Renal cortex interstitium (tissue), 11 donors: ENCODE measurements at regions not wholly inside any gene's neighbourhood (a gene's known extent, or its start where the extent isn't known, plus 50 kb on each side); places are given as distances from the start of the nearest gene placed in this dataset.
"Not testable (repeated sequence)": the region's sequence is repeated elsewhere in the genome, so short reads cannot be mapped to it uniquely, and the experiment has no call there.

Experiments used
- DNase-seq, 11 donors: peaks; one replicate each; pipeline ENCODE4 v3.0.0-alpha.2; 2013; ENCODE audit warnings: low read depth in 9 of 11, low spot score in 4 of 11; ENCODE audit errors: extremely low read depth in 1 of 11

DNA sequence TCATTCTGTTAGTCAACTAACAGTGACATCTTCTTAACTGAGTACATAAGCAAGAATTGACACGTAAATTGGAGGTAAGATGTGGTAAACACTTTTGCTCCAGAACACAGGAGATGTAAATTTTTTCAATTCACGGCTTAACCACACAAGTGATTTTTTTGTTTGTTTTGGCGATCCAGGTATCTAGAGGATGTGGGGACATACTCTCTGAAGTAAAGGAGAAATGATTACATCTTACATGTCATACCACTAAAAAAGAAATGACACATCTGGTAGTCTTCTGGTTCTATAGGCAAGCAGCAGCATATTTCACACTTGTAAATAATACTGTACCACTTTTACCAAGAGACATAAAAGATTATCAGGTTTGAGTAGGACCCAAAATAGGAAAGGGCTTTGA is 200.3 kb upstream of the ZWINT start:
- no peak for DNase-seq

GRCh38 chr10:56551037-56551436 is 190.0 kb upstream of the ZWINT start:
- DNase-seq: no peak

- no peak for DNase-seq
Measured at GRCh38 chr10:56547163-56547562, 186.1 kb upstream of the ZWINT start.

DNA sequence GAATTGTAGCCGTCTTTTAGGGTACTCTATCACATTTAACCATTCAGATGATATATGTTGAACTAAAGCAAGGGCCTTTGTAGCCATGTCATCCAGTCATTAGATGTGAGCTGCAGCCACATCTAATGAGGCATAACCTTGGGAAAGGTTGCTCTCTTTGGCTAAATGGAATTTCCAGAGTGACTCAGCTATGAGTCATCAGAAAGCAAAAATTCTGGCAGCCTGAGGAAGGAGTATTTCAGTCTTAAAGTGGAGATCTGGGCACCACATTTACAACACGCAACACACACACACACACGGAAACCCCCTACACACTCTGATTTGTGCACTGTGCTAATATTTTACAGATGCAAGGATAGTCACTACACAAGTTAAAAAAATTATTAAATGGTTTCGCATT is 176.9 kb upstream of the ZWINT start:
- DNase-seq: no peak

DNA sequence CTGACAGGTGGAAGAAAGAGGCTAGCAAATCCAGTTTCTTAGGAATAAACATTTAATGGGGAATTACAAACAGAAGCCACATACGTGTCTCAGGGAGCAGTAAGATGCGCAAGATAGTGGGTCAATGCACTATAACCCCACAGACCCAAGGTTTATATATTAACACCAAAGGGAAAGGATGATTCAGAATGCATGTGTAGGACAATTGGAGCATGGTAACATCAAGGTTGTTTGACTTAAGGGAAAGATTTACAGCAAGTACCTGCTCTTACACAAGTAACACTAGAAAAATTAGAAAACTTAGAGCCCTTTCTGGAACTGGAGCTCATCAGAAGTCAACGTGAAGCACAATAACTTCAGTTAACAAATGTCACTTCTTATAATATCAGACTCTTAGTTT is 161.1 kb upstream of the ZWINT start:
- no peak for DNase-seq

GRCh38 chr10:56508562-56508961 is 147.5 kb upstream of the ZWINT start:
- DNase-seq: no peak

DNA sequence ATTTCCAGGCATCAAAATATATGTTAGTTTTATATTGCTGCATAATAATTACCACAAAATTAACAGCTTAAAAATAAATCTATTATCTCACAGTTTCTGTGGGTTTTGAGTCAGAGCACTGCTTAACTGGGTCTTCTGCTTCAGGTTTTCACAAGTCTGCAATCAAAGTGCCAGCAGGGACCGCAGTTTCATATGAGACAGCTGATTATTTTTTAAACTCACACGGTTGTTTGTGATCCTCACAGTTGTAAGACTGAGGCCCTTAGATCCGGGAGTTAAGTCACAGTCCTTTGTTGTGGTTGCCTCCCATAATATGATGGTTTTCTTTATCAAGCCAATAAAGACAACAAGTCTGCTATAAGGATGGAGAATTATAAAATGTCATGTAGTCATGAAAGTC is 146.0 kb upstream of the ZWINT start:
- no peak for DNase-seq

DNA sequence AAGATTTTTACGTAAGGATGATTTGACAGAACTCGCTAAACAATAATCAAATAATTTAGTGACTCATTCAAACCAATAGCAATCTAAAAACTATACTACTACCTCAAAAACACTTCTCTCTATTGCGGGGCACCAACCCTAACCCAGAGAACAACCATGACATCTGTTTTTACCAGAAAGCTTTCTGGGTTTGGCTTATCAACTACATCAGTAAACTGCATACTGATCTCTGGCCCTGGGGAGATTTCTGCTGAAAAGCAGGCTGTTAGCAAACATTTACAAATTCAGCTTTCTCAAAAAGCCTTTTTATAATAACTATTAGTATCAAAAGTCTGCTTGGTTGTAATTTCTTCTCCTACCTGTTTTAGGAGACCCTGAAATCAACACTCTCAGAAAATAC is 144.5 kb upstream of the ZWINT start:
- DNase-seq: no peak

GRCh38 chr10:56496186-56496486 is 135.1 kb upstream of the ZWINT start:
- DNase-seq: no peak

DNA sequence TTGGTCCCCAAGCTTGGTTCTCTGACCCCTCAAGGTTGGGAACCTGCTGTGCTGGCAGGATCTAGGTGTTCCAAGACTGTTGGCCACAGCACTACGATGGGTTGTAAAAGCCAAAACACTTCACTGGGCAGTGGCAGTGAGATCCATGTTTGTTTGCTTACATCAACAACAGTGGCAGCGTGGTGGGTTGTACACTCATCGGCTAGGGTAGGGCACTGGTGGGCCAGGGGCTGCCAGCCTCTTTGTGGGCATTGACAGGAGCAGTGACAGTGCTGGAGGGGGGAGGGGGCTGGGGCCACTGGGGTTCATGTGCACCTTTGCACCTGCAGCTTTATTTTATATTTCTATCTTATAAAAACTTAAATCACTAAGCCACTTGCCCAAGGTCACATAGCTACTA is 126.7 kb upstream of the ZWINT start:
- DNase-seq: no peak

GRCh38 chr10:56481521-56482091 is 120.5 kb upstream of the ZWINT start:
- no peak for DNase-seq

DNA sequence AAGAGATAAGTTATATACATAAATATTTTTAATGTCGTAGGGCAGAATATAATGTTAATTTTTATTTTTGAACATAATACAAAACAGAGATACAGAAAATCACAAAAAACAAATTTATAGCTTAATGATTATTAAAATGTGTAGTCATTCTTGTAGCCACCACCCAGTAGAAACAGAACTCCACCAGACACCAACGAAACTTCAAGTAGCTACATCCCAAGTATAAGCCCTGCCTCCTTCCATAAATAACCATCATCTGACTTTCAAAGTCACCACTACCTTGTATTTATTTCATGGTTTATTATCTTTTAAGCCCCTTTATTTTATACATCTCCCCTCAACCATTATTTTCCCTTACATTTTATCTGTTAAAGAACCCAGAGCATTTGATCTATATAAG is 111.9 kb upstream of the ZWINT start:
- DNase-seq: no peak

- no peak for DNase-seq
Measured at GRCh38 chr10:56470701-56471100, 109.6 kb upstream of the ZWINT start.

GRCh38 chr10:56469482-56469881 is 108.4 kb upstream of the ZWINT start:
- no peak for DNase-seq

DNA sequence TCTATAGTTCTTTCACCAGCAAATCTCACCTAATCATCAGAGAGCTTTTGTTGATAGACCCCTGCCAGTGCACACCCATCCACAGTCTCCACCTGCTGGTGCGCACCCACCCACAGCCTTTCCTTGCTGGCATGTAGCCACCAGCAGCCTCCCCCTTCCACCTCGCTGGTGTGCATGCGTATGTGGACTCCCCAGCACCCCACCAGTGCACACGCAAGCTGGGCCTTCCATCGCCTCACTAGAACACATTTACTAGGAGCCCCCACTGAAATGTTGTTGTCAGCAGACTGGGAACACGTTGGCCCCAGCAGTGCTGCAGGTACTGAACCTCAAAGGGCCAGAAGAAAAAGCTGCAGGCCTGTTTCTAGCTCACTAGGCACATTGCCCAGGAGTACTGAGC is 104.9 kb upstream of the ZWINT start:
- DNase-seq: no peak

- no peak for DNase-seq
Measured at GRCh38 chr10:56449770-56450169, 88.7 kb upstream of the ZWINT start.

GRCh38 chr10:56447613-56448012 is 86.6 kb upstream of the ZWINT start:
- DNase-seq: not testable (repeated sequence)

- DNase-seq: not testable (repeated sequence)
Measured at GRCh38 chr10:56441337-56441736, 80.3 kb upstream of the ZWINT start.
